Smooth muscle cell of the brain vasculature (primary cell): ENCODE measurements at regions not wholly inside any gene's neighbourhood (a gene's known extent, or its start where the extent isn't known, plus 50 kb on each side); places are given as distances from the start of the nearest gene placed in this dataset.
"Not testable (repeated sequence)": the region's sequence is repeated elsewhere in the genome, so short reads cannot be mapped to it uniquely, and the experiment has no call there.

Source experiments
- DNase-seq: peaks from one replicate; pipeline ENCODE4 v3.0.0-alpha.2; 2012; ENCODE audit warnings: low read depth, low spot score

GRCh38 chr20:48440916-48441315 lies 386.9 kb downstream of the PREX1 start:
- DNase-seq = no peak

- DNase-seq = not testable (repeated sequence)
Measured at GRCh38 chr20:48440261-48440660, 387.5 kb downstream of the PREX1 start.

GRCh38 chr20:48437146-48437545 lies 390.7 kb downstream of the PREX1 start:
- no peak for DNase-seq

DNA sequence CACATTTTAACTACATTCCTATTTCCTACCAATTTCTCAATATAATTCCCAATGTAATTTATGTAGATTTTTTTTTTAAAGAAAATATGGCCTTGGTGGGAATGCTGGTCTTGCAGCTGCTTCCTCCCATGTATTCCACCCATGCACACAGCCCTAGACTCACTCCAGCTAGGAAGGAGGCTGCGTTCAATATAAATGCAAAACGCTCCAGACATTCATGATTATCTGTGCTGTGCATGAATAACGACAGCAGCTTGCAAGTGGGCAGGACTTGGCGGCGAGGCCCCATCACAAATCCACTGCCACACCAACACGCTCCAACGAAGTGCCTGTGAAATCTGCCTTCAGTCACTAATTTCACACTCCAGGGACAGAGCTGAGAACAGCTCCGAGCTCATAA lies 391.2 kb downstream of the PREX1 start:
- not testable (repeated sequence) for DNase-seq

DNA sequence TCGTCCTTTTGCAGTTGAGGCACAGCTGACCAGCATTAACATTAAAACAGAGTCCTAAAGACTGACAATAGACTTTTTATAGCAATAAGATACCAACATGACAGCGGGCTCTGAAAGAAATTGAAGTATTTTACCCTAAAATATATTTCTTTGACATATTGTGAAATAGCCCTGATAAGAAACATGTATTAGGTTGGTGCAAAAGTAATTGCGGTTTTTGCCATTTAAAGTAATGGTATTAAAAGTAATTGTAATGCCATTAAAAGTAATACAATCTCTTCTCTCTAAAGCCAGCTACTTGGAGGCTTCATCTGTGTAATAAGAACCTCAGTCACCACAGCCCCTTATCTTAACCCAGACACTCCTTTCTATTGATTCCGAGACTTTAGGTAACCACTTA lies 394.6 kb downstream of the PREX1 start:
- DNase-seq = no peak

DNA sequence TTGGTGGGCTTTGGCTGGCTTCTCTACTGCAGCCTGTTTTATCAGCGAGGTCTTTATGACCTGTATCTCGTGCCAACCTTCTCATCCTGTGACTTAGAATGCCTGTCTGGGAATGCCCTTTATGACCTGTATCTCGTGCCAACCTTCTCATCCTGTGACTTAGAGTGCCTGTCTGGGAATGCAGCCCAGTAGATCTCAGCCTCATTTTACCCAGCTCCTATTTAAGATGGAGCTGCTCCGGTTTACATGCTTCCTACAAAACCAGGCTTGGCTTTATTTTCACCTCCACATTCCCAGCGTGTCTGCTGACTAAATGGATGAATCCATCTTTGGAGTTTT lies 395.3 kb downstream of the PREX1 start:
- no peak for DNase-seq

GRCh38 chr20:48431653-48432493 lies 395.9 kb downstream of the PREX1 start:
- DNase-seq = no peak

GRCh38 chr20:48426630-48427029 lies 401.2 kb downstream of the PREX1 start:
- DNase-seq = no peak

DNA sequence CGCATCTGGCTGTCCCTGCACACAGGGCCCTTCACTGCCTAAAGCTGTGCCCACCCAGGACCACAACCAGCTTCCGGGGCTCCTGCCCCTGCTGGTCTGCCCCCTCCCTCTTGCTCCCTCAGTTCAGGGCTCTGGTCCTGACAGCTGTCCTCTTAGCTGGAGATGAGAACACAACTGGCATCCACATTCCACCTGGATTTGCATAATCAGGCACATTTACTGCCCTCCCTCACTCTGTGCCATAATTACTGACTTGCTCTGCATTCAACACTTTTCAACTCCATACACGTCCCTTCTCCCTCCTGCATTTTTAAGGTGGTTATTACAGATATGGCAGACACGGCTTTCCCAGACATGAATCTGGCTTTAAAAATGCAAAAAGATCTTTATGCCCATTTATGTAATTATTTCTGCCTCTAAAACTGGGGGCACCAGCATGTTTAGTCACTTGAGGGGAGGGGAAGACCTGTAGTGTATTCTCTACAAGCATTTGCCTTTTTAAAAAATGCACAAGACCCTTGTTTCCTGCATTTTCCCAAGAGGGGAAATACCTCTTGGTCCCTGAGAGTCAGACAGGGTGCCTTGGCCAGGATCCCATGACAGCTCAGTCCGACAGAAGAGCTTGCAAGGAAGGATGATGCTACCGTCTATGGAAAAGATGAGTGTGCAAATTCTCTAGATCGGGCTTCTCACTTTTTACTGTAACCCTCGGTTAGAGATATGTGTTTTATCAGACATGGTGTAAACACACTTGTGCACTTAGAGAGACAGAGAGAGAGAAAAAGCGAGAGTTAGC lies 401.8 kb downstream of the PREX1 start:
- no peak for DNase-seq

- no peak for DNase-seq
Measured at GRCh38 chr20:48425321-48425720, 402.5 kb downstream of the PREX1 start.

DNA sequence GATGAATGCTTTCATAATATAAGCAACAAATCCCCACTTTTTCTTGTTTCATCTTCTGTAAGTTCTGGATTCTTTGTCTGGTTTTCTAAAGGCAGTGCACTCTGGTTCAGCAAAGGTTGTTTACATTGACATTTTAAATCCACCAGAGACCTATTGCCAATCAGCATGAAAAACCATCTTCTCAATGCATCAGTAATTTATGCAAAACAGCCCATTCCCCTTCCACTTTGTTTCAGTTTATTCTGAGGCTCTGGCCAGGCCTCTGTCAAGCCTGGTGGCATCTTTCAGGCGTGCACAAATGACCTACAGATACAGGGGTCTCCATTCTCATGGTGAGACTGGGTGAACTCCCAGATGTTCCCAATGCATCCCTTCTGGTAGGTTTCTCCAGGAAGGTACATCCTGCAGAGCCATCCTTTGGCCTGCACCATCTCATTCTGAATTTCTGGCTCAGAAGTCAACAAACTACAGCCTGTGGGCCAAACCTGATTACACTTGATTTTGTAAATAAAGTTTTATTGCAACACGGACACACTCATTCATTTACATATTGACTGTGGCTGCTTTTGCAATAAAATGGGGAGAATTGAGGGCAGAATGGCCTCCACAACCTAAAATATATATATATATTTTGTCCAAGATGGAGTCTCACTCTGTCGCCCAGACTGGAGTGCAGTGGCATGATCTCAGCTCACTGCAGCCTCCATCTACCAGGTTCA lies 405.4 kb downstream of the PREX1 start:
- no peak for DNase-seq

- DNase-seq = no peak
Measured at GRCh38 chr20:48421547-48421946, 406.3 kb downstream of the PREX1 start.

DNA sequence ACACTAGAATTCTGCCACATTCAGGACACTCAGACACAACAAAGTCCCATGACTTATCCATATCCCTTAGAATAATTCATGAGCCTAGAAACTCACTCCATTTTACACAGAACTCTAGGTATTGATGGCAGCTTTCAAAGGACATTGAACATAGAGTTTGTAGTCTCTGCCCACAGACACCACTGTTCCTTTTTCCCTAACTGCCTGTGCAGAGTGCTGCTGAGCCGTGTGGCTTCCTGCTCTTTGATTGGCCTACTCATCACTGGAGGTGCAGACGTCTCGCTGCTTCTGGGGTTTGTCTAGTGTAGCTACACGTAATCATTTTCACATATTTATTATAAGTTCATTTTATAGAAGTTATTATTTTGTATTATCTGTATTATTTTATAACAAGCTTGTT lies 407.6 kb downstream of the PREX1 start:
- no peak for DNase-seq

GRCh38 chr20:48419173-48419572 lies 408.6 kb downstream of the PREX1 start:
- DNase-seq = no peak

- DNase-seq = no peak
Measured at GRCh38 chr20:48416002-48416401, 411.8 kb downstream of the PREX1 start.

DNA sequence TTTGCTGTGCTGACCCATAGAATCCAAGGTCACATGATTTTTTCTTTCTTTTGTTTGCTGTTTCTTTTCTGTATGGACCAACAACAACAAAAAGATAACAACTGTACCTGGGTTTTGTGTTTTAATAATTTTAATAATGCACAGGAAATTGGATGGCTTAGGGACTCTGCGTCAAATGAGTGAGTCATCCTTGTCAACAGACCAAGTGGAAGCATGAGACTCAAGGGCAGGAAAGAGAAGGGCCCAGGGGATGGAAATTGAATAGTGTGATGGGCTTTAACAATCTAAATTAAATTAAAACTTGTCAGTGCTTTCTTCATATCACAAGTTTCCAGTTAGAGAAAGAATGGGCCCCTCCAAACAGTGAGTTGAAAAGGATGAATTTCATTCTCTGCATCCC lies 413.0 kb downstream of the PREX1 start:
- DNase-seq = no peak

DNA sequence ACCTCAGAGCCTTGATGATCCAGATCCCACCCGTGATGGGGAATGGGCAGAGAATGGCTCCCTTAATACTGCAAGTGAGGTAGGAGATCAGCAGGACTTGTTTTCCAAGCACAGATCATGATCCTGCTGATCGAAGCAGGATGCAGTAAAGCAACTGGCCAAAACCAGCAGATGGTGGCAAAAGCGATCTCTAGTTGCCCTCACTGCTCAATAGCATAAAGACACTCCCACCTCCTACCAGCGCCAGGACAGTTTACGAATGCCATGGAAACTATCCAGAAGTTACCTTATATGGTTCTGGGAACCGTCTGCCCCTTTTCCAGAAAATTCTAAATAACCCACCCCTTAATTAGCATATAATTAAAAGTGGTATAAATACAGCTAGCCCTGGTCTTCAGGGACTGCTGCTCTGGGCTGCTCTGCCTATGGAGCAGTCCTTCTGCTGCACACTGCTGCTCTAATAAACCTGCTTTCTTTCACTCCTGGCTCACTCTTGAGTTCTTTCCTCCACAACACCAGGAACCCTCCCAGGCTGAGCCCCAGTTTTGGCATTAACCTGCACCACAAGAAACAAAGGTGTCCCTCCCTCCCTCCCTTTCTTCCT lies 415.8 kb downstream of the PREX1 start:
- DNase-seq = no peak

- no peak for DNase-seq
Measured at GRCh38 chr20:48411245-48411644, 416.6 kb downstream of the PREX1 start.

DNA sequence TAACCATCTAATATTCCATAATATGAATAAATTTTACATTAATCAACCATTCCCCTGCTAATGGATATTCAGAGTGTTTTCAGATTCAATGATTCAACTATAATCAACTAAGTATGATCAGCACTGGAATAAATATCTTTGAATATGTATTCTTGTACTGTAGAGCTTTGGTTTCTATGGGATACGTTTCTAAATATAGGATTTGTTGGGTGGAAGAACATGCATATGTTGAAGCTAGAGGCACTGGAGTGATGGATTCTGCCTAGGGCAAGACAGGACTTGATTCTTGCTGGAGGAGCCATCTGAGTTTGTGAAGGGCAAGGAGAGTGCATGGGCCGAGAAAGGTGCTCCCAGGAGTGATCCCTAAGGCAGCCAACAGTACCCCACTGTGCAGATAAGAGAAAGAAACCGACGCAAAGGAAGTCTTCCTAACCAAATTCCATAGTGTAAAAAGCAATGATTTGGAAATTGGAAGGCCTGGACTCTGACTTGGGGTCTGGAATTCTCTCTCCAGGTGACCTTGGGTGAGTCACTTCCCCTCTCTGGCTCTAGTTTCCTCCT lies 418.7 kb downstream of the PREX1 start:
- DNase-seq = no peak

DNA sequence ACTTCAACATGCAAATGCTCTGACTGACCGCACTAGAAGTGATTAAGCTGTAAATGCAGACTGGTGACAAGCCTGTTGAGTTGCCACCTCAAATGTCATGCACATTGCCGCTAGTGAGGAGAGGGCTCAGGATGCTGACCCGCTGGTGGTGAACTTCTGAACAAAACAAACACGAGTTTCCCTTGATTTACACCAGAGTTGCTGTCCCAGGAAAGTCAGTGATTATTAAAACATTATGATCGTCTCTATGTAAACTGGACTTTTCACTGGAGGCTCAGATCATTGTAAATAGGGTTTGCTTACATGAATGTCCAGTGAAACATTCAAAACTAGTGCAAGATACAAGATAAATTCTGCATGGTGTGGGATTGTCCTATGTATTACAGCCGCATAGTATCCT lies 420.1 kb downstream of the PREX1 start:
- no peak for DNase-seq

DNA sequence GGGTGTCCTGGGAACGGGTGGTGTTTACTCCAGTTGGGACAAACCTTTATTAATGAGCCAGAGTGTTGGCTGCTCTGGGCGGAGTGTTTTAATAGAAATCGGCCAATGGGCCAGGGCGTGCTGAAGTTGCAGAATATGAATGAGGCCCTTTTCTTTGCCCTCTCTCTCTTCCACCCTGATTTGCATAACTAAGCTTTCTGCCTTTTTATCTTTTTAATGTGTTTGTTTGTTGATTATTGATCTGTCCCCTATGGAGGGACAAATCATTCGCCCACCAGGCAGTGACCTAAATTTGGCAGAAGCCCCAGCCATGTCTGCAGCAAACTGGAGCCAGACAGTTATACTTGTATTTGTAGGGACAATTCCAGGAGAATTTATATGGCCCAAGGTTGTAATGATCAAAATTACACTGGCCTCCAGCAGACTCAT lies 420.9 kb downstream of the PREX1 start:
- no peak for DNase-seq

- DNase-seq = no peak
Measured at GRCh38 chr20:48406498-48406897, 421.3 kb downstream of the PREX1 start.
